Spinal cord (tissue), 9 donors: ENCODE measurements at regions not wholly inside any gene's neighbourhood (a gene's known extent, or its start where the extent isn't known, plus 50 kb on each side); places are given as distances from the start of the nearest gene placed in this dataset.
A peak's percentile ranks its signal among the peaks of the same experiment; 100 is the strongest.

Source experiments
- DNase-seq, 6 donors: peaks; one replicate each; pipeline versions ENCODE4 v3.0.0 to v3.0.0-alpha.2; 2013 to 2015; ENCODE audit warnings: low spot score in 6 of 6, low read depth in 4 of 6
- H3K27ac ChIP-seq: one replicate; pipeline ENCODE4 v1.5.1; 2013; ENCODE audit warnings: low read depth, low read length, control low read depth
- H3K27me3 ChIP-seq: one replicate; pipeline ENCODE4 v1.6.1; 2013; ENCODE audit warnings: low read length; ENCODE audit not compliant: control insufficient read depth, insufficient read depth
- H3K36me3 ChIP-seq: one replicate; pipeline ENCODE4 v1.6.1; 2013; ENCODE audit warnings: low read length; ENCODE audit not compliant: control insufficient read depth, insufficient read depth
- H3K4me1 ChIP-seq: one replicate; pipeline ENCODE4 v1.6.1; 2013; ENCODE audit warnings: low read length; ENCODE audit not compliant: control insufficient read depth, insufficient read depth
- H3K4me3 ChIP-seq: one replicate; pipeline ENCODE4 v1.5.1; 2013; ENCODE audit warnings: low read depth, low read length, control low read depth
- H3K9me3 ChIP-seq: one replicate; pipeline ENCODE4 v1.6.1; 2013; ENCODE audit warnings: low read length; ENCODE audit not compliant: control insufficient read depth, insufficient read depth
- WGBS: methylation state at CpG from one replicate; pipeline ENCODE4 v1.1.5; 2013; ENCODE audit warnings: missing lambda C conversion rate; ENCODE audit not compliant: insufficient coverage; 5-methylcytosine and 5-hydroxymethylcytosine counted together
- donor health status: healthy.

DNA sequence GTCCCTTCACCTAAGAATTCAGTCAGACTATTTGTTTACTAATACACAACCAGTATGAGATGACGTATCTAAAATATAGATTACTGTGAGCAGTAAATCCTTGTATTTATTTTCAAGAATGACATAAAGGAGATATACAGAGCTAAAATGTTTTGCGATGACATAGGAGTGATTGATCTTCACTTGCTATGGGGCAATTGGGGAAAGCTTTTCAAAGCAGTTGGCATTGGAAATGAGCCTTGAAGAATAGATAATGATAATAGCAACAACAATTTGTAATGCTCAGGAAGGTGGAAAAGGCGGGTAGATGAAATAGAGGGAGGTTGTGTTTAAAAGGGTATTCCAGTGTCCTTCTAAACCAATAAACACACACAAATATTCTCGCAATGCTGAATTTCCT lies 623.7 kb downstream of the CDH8 start:
- no peak overlapping the region for H3K4me3 ChIP-seq
- no CpG with 5 or more reads among the region's 4 CpGs for WGBS

DNA sequence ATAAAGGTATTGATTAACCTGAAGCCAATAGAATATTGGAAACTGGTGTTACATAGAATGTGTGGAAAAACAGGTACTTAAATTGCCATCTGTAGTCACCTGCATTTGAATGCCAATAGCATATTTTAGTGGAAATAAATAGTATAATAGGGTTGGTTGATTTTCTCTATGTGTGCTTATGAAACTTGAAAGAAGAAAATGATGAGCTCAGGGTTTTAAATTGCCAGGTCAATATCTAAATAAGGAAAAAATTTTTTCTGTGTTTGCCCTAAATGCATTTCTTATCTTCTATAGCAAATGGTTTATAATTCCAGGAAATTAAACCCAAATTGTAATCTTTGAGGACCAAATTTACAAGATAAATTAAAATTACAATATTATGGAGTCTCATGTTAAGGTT lies 626.6 kb downstream of the CDH8 start:
- H3K4me1 ChIP-seq = no peaks in the 10 kb centered on the region

More for the DNA sequence above, 623.7 kb downstream of the CDH8 start:
- no peaks in the 10 kb centered on the region for H3K27me3 ChIP-seq
- no peaks in the 10 kb centered on the region for H3K4me1 ChIP-seq
- no peaks in the 10 kb centered on the region for H3K36me3 ChIP-seq
- H3K9me3 ChIP-seq = no peaks in the 10 kb centered on the region
- no peak for DNase-seq
- no peak overlapping the region for H3K27ac ChIP-seq

DNA sequence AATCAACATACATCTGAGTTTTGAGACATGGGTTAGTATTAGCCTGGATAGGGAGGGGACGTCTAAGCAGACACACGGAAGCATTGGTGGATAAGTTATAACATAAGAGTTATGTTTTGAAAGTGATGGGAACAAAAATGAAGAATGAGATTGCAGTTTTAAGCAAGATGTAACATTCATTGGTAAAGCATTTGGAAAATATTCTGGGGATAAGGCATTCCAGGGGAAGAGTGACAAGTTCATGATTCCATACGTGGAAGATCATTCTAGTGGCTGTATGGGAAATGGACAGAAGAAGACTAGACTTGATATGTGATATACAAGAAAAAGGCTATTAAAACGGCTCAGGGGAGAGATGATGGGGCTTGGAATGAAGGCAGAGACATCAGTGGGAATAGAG lies 632.9 kb downstream of the CDH8 start:
- H3K4me1 ChIP-seq = no peaks in the 10 kb centered on the region
- no peaks in the 10 kb centered on the region for H3K9me3 ChIP-seq
- H3K27me3 ChIP-seq = no peaks in the 10 kb centered on the region
- no peak for DNase-seq
- 100% methylated on average over 3 of the region's 4 CpGs for WGBS
- no peaks in the 10 kb centered on the region for H3K36me3 ChIP-seq
- H3K4me3 ChIP-seq = no peak overlapping the region
- H3K27ac ChIP-seq = no peak overlapping the region

More for the DNA sequence above, 626.6 kb downstream of the CDH8 start:
- no peaks in the 10 kb centered on the region for H3K27me3 ChIP-seq
- H3K36me3 ChIP-seq = no peaks in the 10 kb centered on the region
- no peak overlapping the region for H3K4me3 ChIP-seq
- H3K27ac ChIP-seq = no peak overlapping the region
- DNase-seq = no peak
- H3K9me3 ChIP-seq = no peaks in the 10 kb centered on the region

DNA sequence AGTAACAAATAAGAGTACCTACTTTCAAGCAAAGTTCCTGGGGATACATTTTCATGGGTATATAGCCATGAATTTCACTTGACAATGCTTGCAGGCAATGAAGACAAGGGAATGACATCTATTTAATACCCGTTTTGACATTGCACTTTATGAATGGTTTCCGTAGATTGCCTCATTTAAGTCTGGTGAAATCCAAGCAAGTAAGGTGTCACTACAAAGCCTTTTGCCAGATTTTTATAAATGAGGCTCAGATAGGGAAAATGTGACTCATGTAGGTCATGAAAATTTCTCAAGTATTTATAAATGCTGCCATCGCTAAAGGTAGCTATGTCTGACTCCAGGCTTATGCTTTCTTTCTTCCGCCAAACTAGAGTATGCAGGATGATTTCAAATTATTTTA lies 644.3 kb downstream of the CDH8 start:
- no peaks in the 10 kb centered on the region for H3K9me3 ChIP-seq
- no peaks in the 10 kb centered on the region for H3K36me3 ChIP-seq
- DNase-seq = no peak
- no peak overlapping the region for H3K27ac ChIP-seq
- WGBS = 92% methylated on average over 2 of the region's 4 CpGs
- H3K27me3 ChIP-seq = no peaks in the 10 kb centered on the region
- H3K4me3 ChIP-seq = no peak overlapping the region
- H3K4me1 ChIP-seq = no peaks in the 10 kb centered on the region

DNA sequence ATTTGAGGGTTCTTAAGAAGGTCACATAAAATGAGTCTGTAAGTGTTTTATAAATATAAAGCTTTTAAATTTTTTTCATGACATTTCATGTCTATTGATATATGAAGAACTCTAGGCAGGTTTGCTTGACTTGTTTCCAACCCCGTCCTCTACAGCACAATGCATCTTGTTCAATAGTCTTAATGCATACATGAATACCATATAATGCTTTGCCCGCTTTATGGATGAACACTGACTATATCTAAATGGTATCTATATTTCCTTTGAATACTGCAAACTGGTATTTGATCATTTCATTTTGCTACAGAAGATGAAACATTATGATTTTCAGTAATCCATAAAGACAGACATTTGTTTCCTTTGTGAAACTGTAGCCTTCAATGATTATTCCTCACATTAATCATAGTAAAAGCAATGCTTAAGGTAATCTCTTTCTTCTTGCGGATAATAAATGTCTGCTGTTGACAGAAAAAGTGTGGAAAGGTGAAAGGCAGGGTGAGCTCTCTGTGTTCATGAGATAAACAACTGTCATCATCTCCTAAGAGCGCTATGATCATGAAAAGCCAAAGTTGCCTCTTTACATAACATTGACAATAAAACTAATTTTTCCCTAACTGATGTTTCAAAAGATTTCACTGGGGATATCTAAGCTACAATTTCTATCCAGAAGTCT lies 645.1 kb downstream of the CDH8 start:
- H3K27ac ChIP-seq = no peak overlapping the region
- peak in 1 of 6 donors; percentile 18 for DNase-seq
- H3K4me3 ChIP-seq = no peak overlapping the region
- H3K4me1 ChIP-seq = no peaks in the 10 kb centered on the region
- no peaks in the 10 kb centered on the region for H3K36me3 ChIP-seq
- H3K9me3 ChIP-seq = no peaks in the 10 kb centered on the region
- whole genome bisulfite sequencing = no CpG with 5 or more reads among the region's 4 CpGs
- H3K27me3 ChIP-seq = no peaks in the 10 kb centered on the region

DNA sequence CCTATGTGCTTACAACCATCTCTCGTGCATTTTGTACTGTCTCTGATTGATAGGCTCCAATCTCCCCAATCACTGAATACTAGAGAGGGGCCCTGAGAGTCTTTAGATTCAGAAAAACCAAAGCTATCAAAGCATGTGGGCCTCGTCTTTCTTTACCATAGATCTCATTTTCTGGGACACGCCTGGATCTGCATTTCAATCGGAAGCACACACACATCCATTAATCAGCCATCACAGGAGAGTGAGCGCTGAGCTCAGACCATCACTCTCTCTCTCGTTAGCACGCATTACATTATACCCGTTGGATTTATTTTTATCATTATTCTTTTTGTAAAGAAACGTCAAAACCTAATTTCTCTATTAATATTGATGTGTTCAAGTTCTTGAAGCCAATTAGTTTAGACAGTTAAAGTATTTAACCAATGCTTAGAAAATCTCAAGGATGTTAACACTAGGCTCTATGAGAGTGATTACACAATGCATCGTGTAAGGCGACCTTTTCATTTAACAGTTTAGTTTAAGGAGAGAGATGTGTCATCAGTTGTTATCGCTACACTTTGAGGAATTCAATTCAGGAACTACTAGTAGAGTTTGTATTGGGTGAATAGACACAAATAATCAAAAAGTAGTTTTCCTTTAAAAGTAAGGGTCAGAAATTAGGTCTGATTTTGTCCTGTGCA lies 650.7 kb downstream of the CDH8 start:
- Histone ChIP-seq H3K27ac (no peak overlapping the region), H3K4me3 (no peak overlapping the region), H3K4me1 (no peaks in the 10 kb centered on the region), H3K36me3 (no peaks in the 10 kb centered on the region), H3K27me3 (no peaks in the 10 kb centered on the region), H3K9me3 (no peaks in the 10 kb centered on the region)
- DNase-seq = no peak
- WGBS = 38% methylated on average over 2 of the region's 12 CpGs

DNA sequence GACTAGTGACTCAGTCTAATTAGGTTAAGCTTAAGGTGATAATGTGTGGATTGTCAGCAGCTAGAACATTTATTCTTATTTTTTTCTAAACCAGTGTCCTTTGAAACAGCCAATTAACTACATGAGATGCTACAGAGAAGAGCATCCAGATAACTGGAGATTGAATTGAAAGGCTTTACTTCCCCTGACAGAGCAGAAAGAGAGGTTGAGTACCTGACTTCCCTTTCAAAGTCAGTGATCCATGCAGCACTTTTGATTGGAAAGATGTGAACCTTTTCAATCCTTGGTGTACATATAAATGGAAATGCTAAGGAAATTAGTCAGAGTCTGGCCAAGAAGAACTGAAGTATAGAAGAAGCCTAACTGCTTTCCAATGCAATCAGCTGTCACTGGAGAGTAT lies 653.8 kb downstream of the CDH8 start:
- H3K36me3 ChIP-seq = no peaks in the 10 kb centered on the region
- no peaks in the 10 kb centered on the region for H3K4me1 ChIP-seq
- H3K27me3 ChIP-seq = no peaks in the 10 kb centered on the region
- no peak overlapping the region for H3K27ac ChIP-seq
- no peak overlapping the region for H3K4me3 ChIP-seq
- DNase-seq = peak in 1 of 6 donors; percentile 24
- H3K9me3 ChIP-seq = no peaks in the 10 kb centered on the region

DNA sequence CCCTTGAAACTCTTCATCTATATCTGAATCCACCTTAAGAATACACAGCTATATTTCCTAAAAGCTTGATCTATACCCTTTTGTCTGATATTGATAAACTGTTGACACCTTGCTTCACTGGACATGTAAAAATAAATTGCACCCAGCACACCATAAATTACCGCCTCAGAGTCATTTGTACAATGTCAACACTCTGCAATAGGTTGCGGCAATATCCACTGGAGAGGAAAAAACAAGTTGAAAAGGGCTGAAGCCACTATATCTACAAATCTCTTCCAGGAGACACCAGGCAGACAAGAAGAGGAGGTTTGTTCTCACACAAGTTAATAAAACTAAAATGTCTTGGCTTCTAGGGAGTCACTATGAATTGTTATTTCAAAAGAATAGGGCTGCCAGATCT lies 656.9 kb downstream of the CDH8 start:
- no peaks in the 10 kb centered on the region for H3K27me3 ChIP-seq
- no peaks in the 10 kb centered on the region for H3K36me3 ChIP-seq
- WGBS = no CpG with 5 or more reads among the region's 2 CpGs
- no peak overlapping the region for H3K4me3 ChIP-seq
- no peaks in the 10 kb centered on the region for H3K4me1 ChIP-seq
- no peak for DNase-seq
- H3K9me3 ChIP-seq = no peaks in the 10 kb centered on the region
- no peak overlapping the region for H3K27ac ChIP-seq

DNA sequence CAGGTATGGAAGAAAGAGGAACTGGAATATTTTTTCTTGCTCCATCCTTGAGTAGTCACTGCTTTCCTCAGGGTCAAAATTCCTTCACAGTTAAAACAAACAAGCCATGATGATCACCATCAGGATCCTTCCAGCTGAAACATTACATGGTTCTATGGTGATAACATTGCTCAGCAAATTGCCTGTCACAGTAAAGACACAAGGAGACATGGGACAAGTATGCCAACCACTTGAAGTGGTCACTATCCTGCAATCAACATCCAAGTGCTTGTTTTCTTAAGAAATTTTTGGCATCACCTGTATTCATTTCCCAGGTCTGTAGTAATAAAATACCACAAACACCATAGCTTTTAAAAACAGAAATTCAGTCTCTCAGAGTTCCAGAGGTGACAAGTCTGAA lies 662.2 kb downstream of the CDH8 start:
- Histone ChIP-seq H3K36me3 (no peaks in the 10 kb centered on the region), H3K4me3 (no peak overlapping the region), H3K4me1 (no peaks in the 10 kb centered on the region), H3K27me3 (no peaks in the 10 kb centered on the region), H3K9me3 (no peaks in the 10 kb centered on the region), H3K27ac (no peak overlapping the region)
- DNase-seq = no peak

DNA sequence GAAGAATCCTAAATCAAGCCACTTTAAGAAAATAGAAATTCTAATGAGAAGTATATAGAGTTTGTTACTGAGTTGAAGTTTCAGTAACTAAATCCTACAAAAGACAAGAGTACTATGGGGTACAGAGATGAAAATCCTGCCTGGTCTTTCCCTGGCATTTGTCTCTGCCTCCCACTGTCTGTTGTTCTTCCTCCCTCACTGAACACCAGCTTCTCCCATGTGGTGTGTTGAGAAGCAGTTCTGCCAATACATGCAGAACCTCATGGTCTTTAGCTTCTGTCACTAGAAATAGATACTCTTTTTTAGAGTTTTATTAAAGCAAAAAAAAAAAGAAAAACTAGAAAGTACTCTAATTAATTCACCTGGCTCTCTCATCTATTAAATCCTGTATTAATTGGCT lies 664.4 kb downstream of the CDH8 start:
- Histone ChIP-seq H3K27me3 (no peaks in the 10 kb centered on the region), H3K36me3 (no peaks in the 10 kb centered on the region), H3K4me3 (no peak overlapping the region), H3K27ac (no peak overlapping the region), H3K9me3 (no peaks in the 10 kb centered on the region), H3K4me1 (no peaks in the 10 kb centered on the region)
- DNase-seq = peak in 1 of 6 donors; percentile 50
